ENCODE measurements at regions not wholly inside any gene's neighbourhood (a gene's known extent, or its start where the extent isn't known, plus 50 kb on each side); places are given as distances from the start of the nearest gene placed in this dataset.

DNA sequence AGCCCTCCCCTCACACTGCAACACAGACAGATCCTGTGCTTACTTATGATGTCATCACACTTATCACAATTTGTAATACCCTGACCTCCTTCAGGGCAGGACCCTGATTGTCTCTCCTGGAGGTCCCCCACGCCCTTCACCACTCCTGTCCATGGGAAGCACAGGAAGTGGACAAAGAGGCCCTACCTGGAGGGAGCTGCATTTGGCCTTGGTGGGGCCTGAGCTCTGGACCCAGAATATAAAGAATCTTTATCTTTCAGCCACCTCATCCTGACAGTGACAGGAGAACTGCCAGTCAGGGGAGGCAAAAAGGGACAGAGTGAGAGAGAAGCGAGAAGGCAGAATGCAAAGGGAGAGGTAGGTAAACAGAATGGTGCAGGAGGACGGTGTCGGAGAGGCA is 303.4 kb upstream of the N4BP1 start:
- TF ChIP-seq, protein P1, sequence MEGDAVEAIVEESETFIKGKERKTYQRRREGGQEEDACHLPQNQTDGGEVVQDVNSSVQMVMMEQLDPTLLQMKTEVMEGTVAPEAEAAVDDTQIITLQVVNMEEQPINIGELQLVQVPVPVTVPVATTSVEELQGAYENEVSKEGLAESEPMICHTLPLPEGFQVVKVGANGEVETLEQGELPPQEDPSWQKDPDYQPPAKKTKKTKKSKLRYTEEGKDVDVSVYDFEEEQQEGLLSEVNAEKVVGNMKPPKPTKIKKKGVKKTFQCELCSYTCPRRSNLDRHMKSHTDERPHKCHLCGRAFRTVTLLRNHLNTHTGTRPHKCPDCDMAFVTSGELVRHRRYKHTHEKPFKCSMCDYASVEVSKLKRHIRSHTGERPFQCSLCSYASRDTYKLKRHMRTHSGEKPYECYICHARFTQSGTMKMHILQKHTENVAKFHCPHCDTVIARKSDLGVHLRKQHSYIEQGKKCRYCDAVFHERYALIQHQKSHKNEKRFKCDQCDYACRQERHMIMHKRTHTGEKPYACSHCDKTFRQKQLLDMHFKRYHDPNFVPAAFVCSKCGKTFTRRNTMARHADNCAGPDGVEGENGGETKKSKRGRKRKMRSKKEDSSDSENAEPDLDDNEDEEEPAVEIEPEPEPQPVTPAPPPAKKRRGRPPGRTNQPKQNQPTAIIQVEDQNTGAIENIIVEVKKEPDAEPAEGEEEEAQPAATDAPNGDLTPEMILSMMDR (IDR thresholded peaks at IDR 0.05), result no peak
- no peak for TF ChIP-seq POLR2A (IDR thresholded peaks at IDR 0.05)
